PC-3 (cell line): ENCODE measurements at regions not wholly inside any gene's neighbourhood (a gene's known extent, or its start where the extent isn't known, plus 50 kb on each side); places are given as distances from the start of the nearest gene placed in this dataset.

Experiments used
- ATAC-seq: fragments of 200-7000 bp; cut with Tn5 transposase; 2 replicates; pipeline ENCODE4 v1.9.1; 2020; ENCODE audit warnings: mild to moderate bottlenecking, moderate library complexity
- BruUV-seq: library from RNA; stranded (reverse); fragments of 400-500 nt; replicated peaks from 2 replicates; lab custom pipeline; 2021; lab: Mats Ljungman, UMichigan
- CTCF ChIA-PET: fragments of 300-600 bp; sonication (Branson Sonifier 250); formaldehyde crosslinking; loops from one replicate; lab custom pipeline; 2022; ENCODE audit warnings: antibody characterized with exemption; lab: Charles Lee
- POLR2A ChIA-PET: fragments of 300-600 bp; sonication (Branson Sonifier 250); formaldehyde crosslinking; loops from one replicate; lab custom pipeline; 2022; ENCODE audit warnings: antibody characterized with exemption; ENCODE audit not compliant: unreplicated experiment; lab: Charles Lee
- DNase-seq: peaks from one replicate; pipeline ENCODE4 v3.0.0-alpha.2; 2015
- H2AFZ ChIP-seq: fragments of 300-600 bp; sonication (generic); 2 replicates; pipeline ENCODE4 v1.6.0; 2016; ENCODE audit warnings: antibody characterized with exemption, low read length
- H3F3A ChIP-seq: fragments of 300-600 bp; sonication (generic); one replicate; pipeline ENCODE4 v1.6.0; 2017; ENCODE audit warnings: antibody characterized with exemption, low read length, control low read depth, mild to moderate bottlenecking; ENCODE audit not compliant: unreplicated experiment
- H3K27ac ChIP-seq: fragments of 300-600 bp; sonication (generic); 2 replicates; pipeline ENCODE4 v1.5.1; 2016; ENCODE audit warnings: mild to moderate bottlenecking, low read length
- H3K27me3 ChIP-seq: fragments of 300-600 bp; sonication (generic); 2 replicates; pipeline ENCODE4 v1.6.1; 2016; ENCODE audit warnings: low read length, mixed read lengths
- H3K36me3 ChIP-seq: fragments of 300-600 bp; sonication (generic); 2 replicates; pipeline ENCODE4 v1.6.1; 2016; ENCODE audit warnings: low read depth, mixed run types, low read length, mixed read lengths
- H3K4me1 ChIP-seq: fragments of 300-600 bp; sonication (generic); 2 replicates; pipeline ENCODE4 v1.5.1; 2016; ENCODE audit warnings: low read length; ENCODE audit not compliant: insufficient read depth
- H3K4me2 ChIP-seq: fragments of 300-600 bp; sonication (generic); 2 replicates; pipeline ENCODE4 v1.6.0; 2016; ENCODE audit warnings: low read length
- H3K4me3 ChIP-seq: fragments of 300-600 bp; sonication (generic); 2 replicates; pipeline ENCODE4 v1.5.1; 2016; ENCODE audit warnings: mild to moderate bottlenecking, low read length, mixed read lengths
- H3K79me2 ChIP-seq: fragments of 300-600 bp; sonication (generic); 2 replicates; pipeline ENCODE4 v1.6.1; 2017; ENCODE audit warnings: low read length, mixed read lengths
- H3K9ac ChIP-seq: fragments of 300-600 bp; sonication (generic); 2 replicates; pipeline ENCODE4 v1.6.0; 2016; ENCODE audit warnings: mild to moderate bottlenecking, low read length
- H3K9me2 ChIP-seq: fragments of 300-600 bp; sonication (generic); replicated peaks from 2 replicates; pipeline ENCODE4 v1.6.1; 2016; ENCODE audit warnings: mixed run types, low read length, mixed read lengths
- H3K9me3 ChIP-seq: fragments of 300-600 bp; sonication (generic); 2 replicates; pipeline ENCODE4 v1.6.1; 2016; ENCODE audit warnings: low read length, mixed read lengths
- H4K20me1 ChIP-seq: fragments of 300-600 bp; sonication (generic); 2 replicates; pipeline ENCODE4 v1.6.1; 2016; ENCODE audit warnings: low read length, mixed read lengths
- EZH2 ChIP-seq: fragments of 300-600 bp; sonication (generic); IDR thresholded peaks from one replicate; pipeline ENCODE4 v1.6.1; 2017; ENCODE audit warnings: antibody characterized with exemption, mild to moderate bottlenecking, low read length; ENCODE audit not compliant: unreplicated experiment
- EZH2phosphoT487 ChIP-seq: fragments of 300-600 bp; sonication (generic); IDR thresholded peaks from 2 replicates; pipeline ENCODE4 v1.6.1; 2018; ENCODE audit warnings: mild to moderate bottlenecking, antibody characterized with exemption, low read length, borderline replicate concordance
- intact Hi-C: fragments of 100-400 bp; cut with micrococcal nuclease; formaldehyde crosslinking; loops from 2 replicates; pipeline ENCODE4 v1.9.0; 2023
- TF ChIP-seq, protein P1 (sequence below): fragments of 300-600 bp; sonication (generic); conservative IDR thresholded peaks from 2 replicates; pipeline ENCODE4 v1.5.1; 2017; ENCODE audit warnings: antibody characterized with exemption, low read depth, mild to moderate bottlenecking, low read length

DNA sequence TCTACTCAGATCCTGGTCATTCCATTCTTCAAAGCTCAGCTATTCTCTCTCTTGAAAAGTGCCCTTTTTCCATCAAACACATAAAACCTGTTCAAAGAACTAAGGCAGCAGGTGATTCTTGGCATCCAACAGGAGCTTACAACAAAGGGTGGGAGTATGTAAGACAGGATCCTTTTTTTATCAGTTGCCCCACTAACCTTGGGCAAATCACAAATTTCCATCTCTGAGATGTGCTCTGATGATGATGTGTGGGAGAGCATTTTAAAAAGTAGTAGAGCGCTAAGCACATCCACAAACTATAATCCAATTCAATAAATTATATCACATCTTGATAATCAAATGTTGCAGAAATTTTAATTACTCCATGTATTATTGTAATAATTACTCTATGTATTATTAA lies 53.7 kb upstream of the FDX1 start:
- CTCF ChIA-PET: no interaction called here
- Histone ChIP-seq H3K9ac (no peak overlapping the region), H3K9me2 (no peaks in the 10 kb centered on the region), H3K79me2 (no peaks in the 10 kb centered on the region), H3K27ac (no peak overlapping the region), H4K20me1 (no peaks in the 10 kb centered on the region), H3F3A (peaks cover 8% of the 10 kb centered on the region), H3K4me3 (no peak overlapping the region), H3K4me1 (peaks cover 21% of the 10 kb centered on the region), H2AFZ (no peak overlapping the region), H3K4me2 (no peak overlapping the region), H3K36me3 (no peaks in the 10 kb centered on the region), H3K27me3 (no peaks in the 10 kb centered on the region), H3K9me3 (no peaks in the 10 kb centered on the region)
- no TSS peak for BruUV-seq
- ATAC-seq: no peak
- intact Hi-C loops: loop anchor here (1.0 kb wide), 3 partner anchors 53 to 430 kb away; partner anchors contain the start of gene FDX1
- DNase-seq: no peak
- TF ChIP-seq EZH2phosphoT487 (no peak), EZH2 (no peak)
- TF ChIP-seq, protein P1, sequence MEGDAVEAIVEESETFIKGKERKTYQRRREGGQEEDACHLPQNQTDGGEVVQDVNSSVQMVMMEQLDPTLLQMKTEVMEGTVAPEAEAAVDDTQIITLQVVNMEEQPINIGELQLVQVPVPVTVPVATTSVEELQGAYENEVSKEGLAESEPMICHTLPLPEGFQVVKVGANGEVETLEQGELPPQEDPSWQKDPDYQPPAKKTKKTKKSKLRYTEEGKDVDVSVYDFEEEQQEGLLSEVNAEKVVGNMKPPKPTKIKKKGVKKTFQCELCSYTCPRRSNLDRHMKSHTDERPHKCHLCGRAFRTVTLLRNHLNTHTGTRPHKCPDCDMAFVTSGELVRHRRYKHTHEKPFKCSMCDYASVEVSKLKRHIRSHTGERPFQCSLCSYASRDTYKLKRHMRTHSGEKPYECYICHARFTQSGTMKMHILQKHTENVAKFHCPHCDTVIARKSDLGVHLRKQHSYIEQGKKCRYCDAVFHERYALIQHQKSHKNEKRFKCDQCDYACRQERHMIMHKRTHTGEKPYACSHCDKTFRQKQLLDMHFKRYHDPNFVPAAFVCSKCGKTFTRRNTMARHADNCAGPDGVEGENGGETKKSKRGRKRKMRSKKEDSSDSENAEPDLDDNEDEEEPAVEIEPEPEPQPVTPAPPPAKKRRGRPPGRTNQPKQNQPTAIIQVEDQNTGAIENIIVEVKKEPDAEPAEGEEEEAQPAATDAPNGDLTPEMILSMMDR: no peak
- POLR2A ChIA-PET: no interaction called here

DNA sequence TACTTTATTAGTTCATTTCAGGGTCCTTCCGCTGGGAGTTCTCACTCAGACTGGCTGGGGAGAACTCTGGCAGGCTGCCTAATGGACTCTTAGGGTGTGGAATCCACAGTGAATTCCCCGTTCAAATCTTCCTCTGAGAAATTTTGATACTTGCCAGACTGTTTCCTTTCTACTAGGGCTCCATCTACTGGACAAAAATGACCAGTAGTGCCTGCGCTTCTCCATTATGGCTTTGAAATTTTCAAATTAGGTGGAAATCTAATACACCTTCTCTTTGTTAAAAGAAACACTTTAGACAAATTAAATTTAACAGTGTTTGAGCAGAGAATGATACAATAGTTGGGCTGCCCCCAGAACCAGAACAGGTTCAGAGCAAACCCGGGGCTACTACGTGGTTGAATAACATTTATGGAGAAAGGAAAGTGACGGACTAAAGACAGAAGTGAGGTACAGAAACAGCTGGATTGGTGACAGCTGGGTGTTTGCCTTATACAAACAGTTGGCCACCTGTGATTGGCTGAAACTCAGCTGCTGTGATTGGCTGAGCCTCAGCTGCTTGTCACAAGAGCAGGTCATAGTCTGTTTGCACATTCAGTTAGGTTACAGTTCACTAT lies 52.9 kb upstream of the FDX1 start:
- ATAC-seq: peak; percentile 84
- Histone ChIP-seq H3K4me3 (peak overlapping the region; percentile 65), H3K9me3 (no peaks in the 10 kb centered on the region), H3K4me1 (peaks cover 21% of the 10 kb centered on the region), H4K20me1 (no peaks in the 10 kb centered on the region), H3K27me3 (no peaks in the 10 kb centered on the region), H2AFZ (peak overlapping the region; percentile 91), H3K9ac (peak overlapping the region; percentile 4; the same call in 1 of the 2 replicates), H3K36me3 (no peaks in the 10 kb centered on the region), H3K4me2 (peak overlapping the region; percentile 87), H3F3A (peaks cover 8% of the 10 kb centered on the region), H3K27ac (0 out of 2 replicates have a peak overlapping the region, but pooled peaks have one; percentile 9), H3K9me2 (no peaks in the 10 kb centered on the region), H3K79me2 (no peaks in the 10 kb centered on the region)
- BruUV-seq: TSS peak; percentile 68
- TF ChIP-seq EZH2phosphoT487: no peak
- TF ChIP-seq, protein P1: peak; percentile 98
- intact Hi-C loops: loop anchor here (1.0 kb wide), 3 partner anchors 52 to 431 kb away; partner anchors contain the start of gene FDX1
- ChIA-PET CTCF (interaction anchor here (0.6 to 1.3 kb wide), 7 partner anchors 9 to 856 kb away, joined by 3 to 13 read pairs (median 4); partner anchors contain the start of gene FDX1), POLR2A (interaction anchor here (0.5 kb wide), 1 partner anchor 9 kb away, joined by 6 read pairs; no protein-coding TSS in a partner anchor)
- peak; percentile 91 for DNase-seq

GRCh38 chr11:110377434-110377833 lies 52.3 kb upstream of the FDX1 start:
- ChIA-PET POLR2A (interaction anchor here (0.5 kb wide), 1 partner anchor 10 kb away, joined by 6 read pairs; no protein-coding TSS in a partner anchor), CTCF (interaction anchor here (0.6 to 1.3 kb wide), 6 partner anchors 10 to 857 kb away, joined by 3 to 13 read pairs (median 4); partner anchors contain the start of gene FDX1)
- Histone ChIP-seq H2AFZ (peak overlapping the region; percentile 91; the same call in 1 of the 2 replicates), H3F3A (peaks cover 8% of the 10 kb centered on the region), H3K9me2 (no peaks in the 10 kb centered on the region), H3K27ac (no peak overlapping the region), H3K9ac (no peak overlapping the region; the same call in 1 of the 2 replicates), H3K79me2 (no peaks in the 10 kb centered on the region), H3K27me3 (no peaks in the 10 kb centered on the region), H3K4me1 (peaks cover 21% of the 10 kb centered on the region), H4K20me1 (no peaks in the 10 kb centered on the region), H3K9me3 (no peaks in the 10 kb centered on the region), H3K4me2 (peak overlapping the region; percentile 87; the same call in 1 of the 2 replicates), H3K4me3 (peak overlapping the region; percentile 65; the same call in 1 of the 2 replicates), H3K36me3 (no peaks in the 10 kb centered on the region)
- no peak for DNase-seq
- TF ChIP-seq EZH2 (no peak), EZH2phosphoT487 (no peak)
- TF ChIP-seq, protein P1: no peak
- BruUV-seq: TSS peak; percentile 67
- intact Hi-C loops: no loop called here
- no peak; the same call in 1 of the 2 replicates for ATAC-seq
